ENCODE measurements at regions not wholly inside any gene's neighbourhood (a gene's known extent, or its start where the extent isn't known, plus 50 kb on each side); places are given as distances from the start of the nearest gene placed in this dataset.
"Not testable (repeated sequence)": the region's sequence is repeated elsewhere in the genome, so short reads cannot be mapped to it uniquely, and the experiment has no call there.

DNA sequence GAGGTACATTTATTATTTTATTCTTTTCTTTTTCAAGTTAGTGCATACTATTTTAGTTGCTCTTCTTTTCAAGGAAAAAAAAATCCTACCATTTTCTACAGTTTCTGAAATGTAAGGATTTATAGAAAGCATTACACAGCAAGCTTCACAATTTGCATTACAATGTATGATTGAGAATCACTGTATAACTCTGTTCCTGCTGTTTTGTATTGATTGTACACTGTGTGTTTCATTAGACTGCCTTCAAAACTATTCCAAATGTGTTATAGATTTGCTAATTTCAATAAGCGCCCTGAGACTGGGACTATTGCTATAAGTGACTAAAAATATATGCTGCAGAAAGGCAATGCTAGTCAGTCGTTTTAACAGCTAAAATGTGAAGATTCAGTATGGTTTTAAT lies 479.7 kb upstream of the EYS start:
- no peak for DNase-seq (ENCODE audit: low spot score)
- no peak overlapping the region for H3K4me3 Mint-ChIP-seq (ENCODE audit: low read depth)
- H3K27me3 Mint-ChIP-seq (ENCODE audit: low read depth): no peaks in the 10 kb centered on the region
- H3K27ac Mint-ChIP-seq: no peak overlapping the region
- H3K36me3 Mint-ChIP-seq (ENCODE audit: low read depth): no peaks in the 10 kb centered on the region
- no peaks in the 10 kb centered on the region for H3K4me1 Mint-ChIP-seq (ENCODE audit: low read depth)
- intact Hi-C loops (cut with micrococcal nuclease): no loop called here
- peaks cover 20% of the 10 kb centered on the region for H3K9me3 Mint-ChIP-seq

DNA sequence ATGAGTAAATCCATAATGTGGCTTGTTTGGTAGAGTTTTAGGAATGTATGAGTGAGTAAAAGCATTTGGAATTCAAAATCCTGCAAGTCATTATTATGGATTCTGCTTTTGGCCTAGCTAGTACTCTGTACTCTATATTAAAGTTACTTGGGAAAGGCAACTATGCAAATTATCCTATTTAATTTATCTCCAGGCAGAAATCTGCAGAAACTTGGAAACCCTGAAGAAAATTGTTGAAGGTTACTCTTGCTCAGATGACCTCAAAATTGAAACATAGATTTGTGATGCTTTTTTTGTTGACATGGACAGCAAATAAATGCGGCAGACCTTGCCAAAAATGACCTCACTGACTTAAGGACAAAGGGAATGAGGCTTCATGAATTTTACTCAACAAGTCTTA lies 477.1 kb upstream of the EYS start:
- Mint-ChIP-seq H3K4me1 (ENCODE audit: low read depth) (no peaks in the 10 kb centered on the region), H3K27ac (no peak overlapping the region), H3K9me3 (peaks cover 34% of the 10 kb centered on the region), H3K27me3 (ENCODE audit: low read depth) (no peaks in the 10 kb centered on the region), H3K36me3 (ENCODE audit: low read depth) (no peaks in the 10 kb centered on the region), H3K4me3 (ENCODE audit: low read depth) (no peak overlapping the region)
- DNase-seq (ENCODE audit: low spot score): no peak
- intact Hi-C loops (cut with micrococcal nuclease): no loop called here

GRCh38 chr6:66179361-66179760 lies 472.3 kb upstream of the EYS start:
- Mint-ChIP-seq H3K36me3 (ENCODE audit: low read depth) (no peaks in the 10 kb centered on the region), H3K27ac (no peak overlapping the region), H3K27me3 (ENCODE audit: low read depth) (no peaks in the 10 kb centered on the region), H3K4me1 (ENCODE audit: low read depth) (no peaks in the 10 kb centered on the region), H3K4me3 (ENCODE audit: low read depth) (no peak overlapping the region), H3K9me3 (peaks cover 33% of the 10 kb centered on the region)
- intact Hi-C loops (cut with micrococcal nuclease): no loop called here
- no peak for DNase-seq (ENCODE audit: low spot score)

- intact Hi-C loops (cut with micrococcal nuclease): no loop called here
- peaks cover 52% of the 10 kb centered on the region for H3K9me3 Mint-ChIP-seq
Observed at GRCh38 chr6:66173587-66173986, 466.6 kb upstream of the EYS start.

DNA sequence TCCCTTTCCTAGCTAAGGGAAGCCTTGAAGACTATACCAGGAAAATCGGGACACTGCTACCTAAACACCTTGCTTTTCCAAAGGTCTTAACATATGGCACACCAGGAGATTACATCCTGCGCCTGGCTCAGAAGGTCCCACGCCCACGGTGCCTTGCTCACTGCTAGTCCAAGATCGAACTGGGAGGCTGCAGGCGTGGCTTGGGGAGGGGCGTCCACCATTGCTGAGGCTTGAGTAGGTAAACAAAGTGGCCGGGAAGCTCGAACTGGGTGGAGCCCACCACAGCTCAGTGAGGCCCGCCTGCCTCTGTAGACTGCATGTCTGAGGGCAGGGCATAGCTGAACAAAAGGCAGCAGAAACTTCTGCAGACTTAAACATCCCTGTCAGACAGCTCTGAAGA lies 459.7 kb upstream of the EYS start:
- peaks cover 75% of the 10 kb centered on the region for H3K9me3 Mint-ChIP-seq
- H3K27ac Mint-ChIP-seq; H3K36me3 Mint-ChIP-seq (ENCODE audit: low read depth): not testable (repeated sequence)

More at GRCh38 chr6:66173587-66173986, 466.6 kb upstream of the EYS start:
- no peak overlapping the region for H3K27ac Mint-ChIP-seq
- H3K4me3 Mint-ChIP-seq (ENCODE audit: low read depth): no peak overlapping the region
- no peaks in the 10 kb centered on the region for H3K36me3 Mint-ChIP-seq (ENCODE audit: low read depth)
- DNase-seq (ENCODE audit: low spot score): no peak
- H3K4me1 Mint-ChIP-seq (ENCODE audit: low read depth): no peaks in the 10 kb centered on the region
- H3K27me3 Mint-ChIP-seq (ENCODE audit: low read depth): no peaks in the 10 kb centered on the region

DNA sequence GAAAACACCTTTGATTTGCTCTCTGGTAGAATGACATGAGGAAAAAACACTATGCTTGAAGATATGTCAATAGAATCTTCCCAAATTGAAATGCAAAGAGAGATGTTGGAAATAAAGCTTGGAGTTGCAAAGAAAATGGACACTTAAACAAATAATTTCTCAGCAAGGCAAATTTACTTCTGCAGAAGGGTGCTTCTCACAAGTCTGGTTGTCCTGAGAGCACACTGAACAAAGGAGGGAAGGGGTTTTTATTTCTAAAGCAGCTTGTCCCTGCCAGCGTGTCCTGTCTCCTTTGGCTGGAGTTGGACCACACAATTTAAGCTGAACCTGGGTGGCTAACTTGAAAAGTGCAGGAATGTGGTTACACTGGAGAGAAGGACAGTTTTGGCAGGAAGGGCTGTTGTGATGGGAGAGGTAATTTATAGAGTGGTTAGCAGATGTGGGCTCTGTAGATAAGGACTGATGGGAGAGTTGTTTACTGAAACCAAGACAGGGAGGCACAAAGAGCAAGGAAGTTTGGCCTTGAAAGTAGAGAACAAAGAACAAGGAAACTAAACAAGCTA lies 454.6 kb upstream of the EYS start:
- Mint-ChIP-seq H3K4me3 (ENCODE audit: low read depth) (no peak overlapping the region), H3K4me1 (ENCODE audit: low read depth) (no peaks in the 10 kb centered on the region), H3K9me3 (peaks cover 68% of the 10 kb centered on the region), H3K27ac (no peak overlapping the region), H3K27me3 (ENCODE audit: low read depth) (no peaks in the 10 kb centered on the region), H3K36me3 (ENCODE audit: low read depth) (no peaks in the 10 kb centered on the region)
- DNase-seq (ENCODE audit: low spot score): no peak
- intact Hi-C loops (cut with micrococcal nuclease): no loop called here

More for the DNA sequence above, 459.7 kb upstream of the EYS start:
- H3K4me1 Mint-ChIP-seq (ENCODE audit: low read depth); H3K27me3 Mint-ChIP-seq (ENCODE audit: low read depth); H3K4me3 Mint-ChIP-seq (ENCODE audit: low read depth); intact Hi-C loops (cut with micrococcal nuclease); DNase-seq (ENCODE audit: low spot score): not testable (repeated sequence)

DNA sequence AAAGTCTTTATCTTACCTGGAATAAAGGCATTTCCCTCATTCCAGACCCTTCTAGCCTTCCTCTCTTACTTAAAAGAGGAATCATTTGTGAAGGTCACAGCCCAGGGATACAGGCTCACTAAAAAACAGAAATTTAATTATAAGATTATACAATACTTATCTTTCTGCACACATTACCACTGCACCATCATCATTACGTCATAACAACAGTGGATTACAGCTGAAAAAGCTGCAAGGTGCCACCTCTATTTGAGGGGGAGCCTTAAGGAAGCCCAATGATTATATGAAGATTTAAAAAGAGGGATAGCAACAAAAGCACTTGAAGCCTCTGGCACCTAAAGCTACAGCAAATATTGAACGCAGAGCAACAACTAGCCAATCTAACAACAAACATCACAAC lies 452.9 kb upstream of the EYS start:
- DNase-seq (ENCODE audit: low spot score): no peak
- Mint-ChIP-seq H3K27ac (no peak overlapping the region), H3K4me1 (ENCODE audit: low read depth) (no peaks in the 10 kb centered on the region), H3K9me3 (peaks cover 56% of the 10 kb centered on the region), H3K36me3 (ENCODE audit: low read depth) (no peaks in the 10 kb centered on the region), H3K4me3 (ENCODE audit: low read depth) (no peak overlapping the region), H3K27me3 (ENCODE audit: low read depth) (no peaks in the 10 kb centered on the region)
- intact Hi-C loops (cut with micrococcal nuclease): no loop called here

- Mint-ChIP-seq H3K27me3 (ENCODE audit: low read depth) (no peaks in the 10 kb centered on the region), H3K4me1 (ENCODE audit: low read depth) (no peaks in the 10 kb centered on the region), H3K4me3 (ENCODE audit: low read depth) (no peak overlapping the region), H3K27ac (no peak overlapping the region), H3K9me3 (peaks cover 39% of the 10 kb centered on the region), H3K36me3 (ENCODE audit: low read depth) (no peaks in the 10 kb centered on the region)
- no peak for DNase-seq (ENCODE audit: low spot score)
- intact Hi-C loops (cut with micrococcal nuclease): no loop called here
Observed at GRCh38 chr6:66153247-66153646, 446.2 kb upstream of the EYS start.

- Mint-ChIP-seq H3K36me3 (ENCODE audit: low read depth) (no peaks in the 10 kb centered on the region), H3K9me3 (peaks cover 33% of the 10 kb centered on the region), H3K4me1 (ENCODE audit: low read depth) (no peaks in the 10 kb centered on the region), H3K4me3 (ENCODE audit: low read depth) (no peak overlapping the region), H3K27me3 (ENCODE audit: low read depth) (no peaks in the 10 kb centered on the region), H3K27ac (no peak overlapping the region)
- intact Hi-C loops (cut with micrococcal nuclease): no loop called here
- DNase-seq (ENCODE audit: low spot score): no peak
Observed at GRCh38 chr6:66149132-66149531, 442.1 kb upstream of the EYS start.

DNA sequence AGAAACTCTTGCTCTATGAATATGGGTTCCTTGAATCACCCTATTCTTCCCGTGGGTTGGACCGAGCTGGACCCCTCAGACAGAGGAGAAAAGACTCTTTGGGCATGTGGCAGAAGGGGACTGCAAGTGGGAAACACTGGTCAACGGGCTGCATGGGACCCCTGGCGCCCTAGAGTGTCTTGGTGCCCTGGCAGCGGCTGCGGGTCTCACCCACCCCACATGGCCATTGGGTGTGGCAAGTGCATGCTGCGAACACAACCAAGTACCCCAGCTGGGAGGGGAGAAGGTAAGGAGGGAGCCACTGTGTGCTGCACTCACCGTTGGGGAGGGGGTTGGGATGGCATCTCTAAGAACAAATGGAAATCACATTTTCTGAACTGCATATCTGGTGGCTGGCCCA lies 438.8 kb upstream of the EYS start:
- H3K27ac Mint-ChIP-seq: no peak overlapping the region
- H3K4me1 Mint-ChIP-seq (ENCODE audit: low read depth): no peaks in the 10 kb centered on the region
- no peaks in the 10 kb centered on the region for H3K27me3 Mint-ChIP-seq (ENCODE audit: low read depth)
- DNase-seq (ENCODE audit: low spot score): no peak
- no peaks in the 10 kb centered on the region for H3K36me3 Mint-ChIP-seq (ENCODE audit: low read depth)
- H3K4me3 Mint-ChIP-seq (ENCODE audit: low read depth): no peak overlapping the region
- intact Hi-C loops (cut with micrococcal nuclease): no loop called here
- peaks cover 20% of the 10 kb centered on the region for H3K9me3 Mint-ChIP-seq

GRCh38 chr6:66134021-66134420 lies 427.0 kb upstream of the EYS start:
- DNase-seq (ENCODE audit: low spot score): no peak
- intact Hi-C loops (cut with micrococcal nuclease): no loop called here
- Mint-ChIP-seq H3K36me3 (ENCODE audit: low read depth) (no peaks in the 10 kb centered on the region), H3K27ac (no peak overlapping the region), H3K4me3 (ENCODE audit: low read depth) (no peak overlapping the region), H3K9me3 (peaks cover 17% of the 10 kb centered on the region), H3K27me3 (ENCODE audit: low read depth) (no peaks in the 10 kb centered on the region), H3K4me1 (ENCODE audit: low read depth) (no peaks in the 10 kb centered on the region)

DNA sequence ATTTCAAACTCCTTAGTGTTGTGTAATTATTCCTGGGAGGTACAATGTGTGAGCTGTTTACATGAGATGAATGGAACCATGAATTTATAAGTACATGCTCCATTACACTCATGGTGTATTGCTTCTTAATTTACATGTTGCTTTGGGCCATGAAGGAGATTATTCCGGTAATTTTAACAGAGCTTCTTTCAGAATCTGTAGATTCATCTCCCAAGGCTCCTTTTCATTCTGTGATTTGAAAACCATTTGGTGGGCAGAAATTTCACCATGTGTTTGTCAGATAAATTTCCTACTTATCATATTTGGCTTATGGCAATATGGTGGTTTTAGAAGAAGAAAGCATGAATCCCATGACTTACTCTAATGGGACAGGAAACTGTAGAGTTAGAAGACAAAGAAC lies 421.6 kb upstream of the EYS start:
- H3K27ac Mint-ChIP-seq: no peak overlapping the region
- no peaks in the 10 kb centered on the region for H3K27me3 Mint-ChIP-seq (ENCODE audit: low read depth)
- intact Hi-C loops (cut with micrococcal nuclease): no loop called here
- H3K9me3 Mint-ChIP-seq: peaks cover 15% of the 10 kb centered on the region
- H3K4me1 Mint-ChIP-seq (ENCODE audit: low read depth): no peaks in the 10 kb centered on the region
- H3K4me3 Mint-ChIP-seq (ENCODE audit: low read depth): no peak overlapping the region
- no peaks in the 10 kb centered on the region for H3K36me3 Mint-ChIP-seq (ENCODE audit: low read depth)
- DNase-seq (ENCODE audit: low spot score): no peak

- Mint-ChIP-seq H3K36me3 (ENCODE audit: low read depth) (no peaks in the 10 kb centered on the region), H3K27me3 (ENCODE audit: low read depth) (no peaks in the 10 kb centered on the region)
Observed at GRCh38 chr6:66128243-66128642, 421.2 kb upstream of the EYS start.

GRCh38 chr6:66127061-66127460 lies 420.0 kb upstream of the EYS start:
- Mint-ChIP-seq H3K36me3 (ENCODE audit: low read depth) (no peaks in the 10 kb centered on the region), H3K27ac (no peak overlapping the region), H3K4me3 (ENCODE audit: low read depth) (no peak overlapping the region), H3K27me3 (ENCODE audit: low read depth) (no peaks in the 10 kb centered on the region), H3K9me3 (peaks cover 21% of the 10 kb centered on the region), H3K4me1 (ENCODE audit: low read depth) (no peaks in the 10 kb centered on the region)
- no peak for DNase-seq (ENCODE audit: low spot score)
- intact Hi-C loops (cut with micrococcal nuclease): no loop called here

More at GRCh38 chr6:66128243-66128642, 421.2 kb upstream of the EYS start:
- Mint-ChIP-seq H3K27ac (no peak overlapping the region), H3K9me3 (peaks cover 18% of the 10 kb centered on the region), H3K4me3 (ENCODE audit: low read depth) (no peak overlapping the region), H3K4me1 (ENCODE audit: low read depth) (no peaks in the 10 kb centered on the region)
- no peak for DNase-seq (ENCODE audit: low spot score)
- intact Hi-C loops (cut with micrococcal nuclease): no loop called here
